ENCODE measurements at regions not wholly inside any gene's neighbourhood (a gene's known extent, or its start where the extent isn't known, plus 50 kb on each side); places are given as distances from the start of the nearest gene placed in this dataset.

DNA sequence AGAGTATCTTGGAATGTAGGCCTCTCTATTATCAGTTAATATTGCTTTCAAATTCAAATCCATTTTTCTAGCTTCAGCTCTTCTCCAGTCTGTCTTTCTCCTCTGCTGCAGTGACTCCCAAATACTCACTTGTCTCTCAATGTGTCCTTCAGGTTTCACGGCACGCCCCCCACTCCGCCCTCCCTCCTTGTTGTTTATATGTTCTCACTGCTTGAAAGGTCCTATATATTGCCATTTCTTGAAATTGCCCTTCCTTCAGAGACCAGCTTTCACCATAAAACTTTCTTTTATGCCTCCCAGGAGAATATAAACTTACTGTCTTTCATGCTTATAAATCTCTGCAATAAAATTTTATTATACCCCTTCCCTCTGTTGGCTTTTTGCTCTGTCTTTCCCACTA lies 668.2 kb downstream of the CCSER2 start:
- no peak for DNase-seq (ENCODE audit: low read depth)

GRCh38 chr10:84997870-84998269 lies 669.5 kb downstream of the CCSER2 start:
- no peak for DNase-seq (ENCODE audit: low read depth)

DNA sequence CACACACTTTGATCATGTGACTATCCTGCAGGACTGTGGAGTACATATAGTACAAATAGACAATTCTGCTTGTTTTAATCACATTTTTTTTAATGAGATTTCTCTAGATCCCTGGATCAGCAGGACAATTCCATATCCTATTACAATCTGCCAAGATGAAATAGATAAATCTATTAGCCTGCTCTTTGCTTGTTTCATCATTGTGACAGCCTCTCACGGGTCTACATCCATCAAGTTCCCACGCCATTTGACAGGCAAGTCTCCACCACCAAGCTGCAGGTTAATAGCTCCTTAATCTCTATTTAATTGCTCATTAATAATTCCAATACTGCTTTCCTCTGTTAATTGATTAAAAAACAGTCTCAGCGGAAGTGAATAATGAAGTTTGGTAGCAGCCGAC lies 671.5 kb downstream of the CCSER2 start:
- DNase-seq (ENCODE audit: low read depth), result no peak

DNA sequence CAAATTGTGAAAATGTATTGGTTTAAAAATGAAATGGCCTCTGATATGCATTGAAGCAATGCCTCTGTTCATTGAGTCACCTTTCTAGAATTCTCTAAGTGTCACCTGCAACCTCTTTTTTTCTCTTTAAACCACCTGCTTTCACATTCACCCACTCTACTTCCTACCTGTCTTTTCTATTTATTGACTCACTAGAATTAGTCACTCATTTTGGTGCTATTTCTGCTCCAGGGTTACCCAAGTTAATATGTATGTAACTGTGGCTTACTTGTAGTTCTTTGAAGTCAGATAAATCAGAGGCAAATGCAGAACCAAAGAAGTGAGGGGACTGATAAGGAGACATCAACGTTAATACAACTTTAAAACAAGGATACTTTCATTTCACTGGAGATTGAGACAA lies 674.7 kb downstream of the CCSER2 start:
- no peak for DNase-seq (ENCODE audit: low read depth)

DNA sequence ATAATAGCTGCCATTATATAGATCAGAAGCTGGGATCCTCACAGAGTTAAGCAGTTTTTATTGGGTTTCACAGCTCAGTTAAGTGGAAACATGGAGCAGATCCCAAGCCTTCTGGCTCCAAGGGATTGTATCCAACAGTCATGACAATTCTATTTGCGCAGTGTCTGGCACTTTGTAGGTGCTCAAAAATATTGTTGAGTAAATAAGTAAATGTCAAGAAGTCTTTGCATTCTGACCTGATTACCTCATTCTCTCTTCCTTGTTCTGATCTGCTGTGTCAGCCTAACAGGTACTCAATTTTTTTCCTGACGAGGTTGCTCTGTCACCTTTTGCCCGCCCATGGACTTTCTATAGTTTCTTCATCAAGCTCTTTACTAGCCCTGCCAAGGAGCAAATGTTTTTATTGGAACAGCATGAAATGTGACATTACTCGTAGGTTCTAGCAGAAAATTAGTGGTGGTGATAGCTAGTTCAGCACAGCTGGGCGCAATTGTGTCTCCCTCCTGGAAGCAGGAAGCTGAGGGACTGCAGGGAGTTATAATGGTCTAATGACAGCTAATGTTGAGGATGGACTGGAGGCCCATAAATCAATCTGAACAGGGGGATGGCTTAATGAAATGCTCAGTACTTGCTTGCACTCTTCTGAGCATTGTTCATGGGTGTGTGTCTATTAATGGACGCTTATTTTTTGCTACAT lies 680.2 kb downstream of the CCSER2 start:
- no peak for DNase-seq (ENCODE audit: low read depth)

- no peak for DNase-seq (ENCODE audit: low read depth)
Observed at GRCh38 chr10:85012305-85012704, 683.9 kb downstream of the CCSER2 start.

DNA sequence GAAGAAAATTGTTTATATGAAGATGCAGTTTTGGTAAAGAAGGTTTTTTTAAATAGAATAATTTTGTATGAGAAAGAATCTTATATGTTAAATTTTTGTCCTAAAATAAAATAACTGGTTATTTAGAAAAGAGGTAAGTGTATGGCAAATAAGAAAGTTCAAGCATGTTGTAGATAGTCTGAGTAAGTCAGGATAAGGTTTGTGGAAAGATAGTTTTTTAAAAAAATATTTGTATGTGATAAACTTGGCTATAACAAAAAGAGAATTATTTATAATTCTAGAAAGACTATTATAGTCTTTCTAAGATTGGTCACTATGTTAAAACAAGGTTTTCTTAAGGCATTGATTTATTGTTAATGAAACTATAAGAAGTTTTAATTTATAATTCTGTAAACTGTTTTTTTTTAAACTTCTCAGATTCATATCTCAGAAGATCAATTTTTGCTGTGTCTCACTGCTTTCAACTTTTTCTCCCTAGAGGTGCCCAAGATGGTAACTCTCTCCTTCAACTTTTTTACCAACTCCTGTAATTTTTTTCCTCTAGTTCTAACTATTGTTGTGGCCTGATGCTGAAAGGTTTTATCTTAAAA lies 698.6 kb downstream of the CCSER2 start:
- DNase-seq (ENCODE audit: low read depth), result no peak

DNA sequence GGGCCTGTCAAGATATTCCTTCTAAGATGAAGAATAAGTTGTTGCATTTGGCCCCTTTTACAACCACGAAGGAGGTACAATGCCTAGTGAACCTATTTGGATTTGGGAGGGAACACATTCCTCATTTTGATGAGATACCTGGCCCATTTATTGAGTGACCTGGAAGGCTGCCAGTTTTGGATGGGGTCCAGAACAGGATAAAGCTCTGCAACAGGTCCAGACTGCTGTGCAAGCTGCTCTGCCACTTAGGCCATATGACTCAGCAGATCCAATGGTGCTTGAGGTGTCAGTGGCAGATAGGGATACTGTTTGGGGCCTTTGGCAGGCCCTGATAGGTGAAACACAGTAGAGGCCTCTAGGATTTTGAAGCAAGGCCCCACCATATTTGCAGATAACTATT lies 704.6 kb downstream of the CCSER2 start:
- DNase-seq (ENCODE audit: low read depth), result no peak

DNA sequence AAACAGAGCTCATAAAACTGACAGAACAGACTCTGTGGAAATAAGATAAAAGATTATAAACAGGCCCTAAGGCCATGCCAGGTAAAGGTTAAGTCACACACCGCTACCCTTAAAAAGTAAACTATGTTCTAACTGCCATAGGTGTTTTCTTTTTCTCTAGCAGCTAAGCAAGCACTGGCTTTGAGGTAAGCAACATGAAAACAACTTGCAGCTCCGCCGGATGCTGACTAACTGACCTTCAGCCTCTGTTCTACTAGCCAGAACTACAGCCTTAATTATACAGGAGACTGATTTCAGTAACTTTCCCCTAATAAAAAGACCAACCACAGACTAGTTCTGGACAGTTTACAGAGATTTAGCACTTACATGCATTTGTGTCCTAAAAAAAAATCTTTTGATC lies 708.3 kb downstream of the CCSER2 start:
- no peak for DNase-seq (ENCODE audit: low read depth)

DNA sequence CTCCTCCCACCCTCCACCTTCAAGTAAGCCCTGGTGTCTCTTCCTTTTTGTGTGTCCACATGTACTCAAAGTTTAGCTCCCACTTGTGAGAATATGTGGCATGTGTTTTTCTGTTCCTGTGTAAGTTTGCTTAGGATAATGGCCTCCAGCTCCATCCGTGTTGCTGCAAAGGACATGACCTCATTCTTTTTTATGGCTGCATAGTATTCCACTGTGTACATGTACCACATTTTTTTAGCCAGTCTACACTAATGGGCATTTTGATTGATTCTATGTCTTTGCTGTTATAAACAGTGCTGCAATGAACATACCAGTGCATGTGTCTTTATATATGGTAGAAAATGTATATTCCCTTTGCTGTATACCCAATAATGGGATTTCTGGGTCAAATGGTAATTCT lies 710.9 kb downstream of the CCSER2 start:
- DNase-seq (ENCODE audit: low read depth), result no peak

DNA sequence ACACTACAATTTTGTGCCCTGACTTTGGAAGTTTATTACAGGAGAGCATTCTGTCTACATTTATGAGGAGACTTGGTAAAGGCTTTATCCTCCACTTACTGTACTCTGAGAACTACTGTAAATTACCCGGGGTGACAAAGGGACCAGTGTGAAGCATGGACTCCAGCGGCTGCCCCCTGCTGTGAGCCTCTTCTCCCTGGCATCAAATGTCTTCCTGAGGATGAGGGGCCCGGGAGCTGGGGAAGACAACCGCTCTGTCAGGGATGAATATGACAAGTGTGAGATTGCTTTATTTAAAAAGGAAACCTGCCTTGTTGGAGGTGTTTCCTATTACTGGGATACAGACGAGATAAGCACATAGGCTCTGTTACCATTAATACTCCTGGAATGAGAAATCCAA lies 714.8 kb downstream of the CCSER2 start:
- DNase-seq (ENCODE audit: low read depth), result no peak

- DNase-seq (ENCODE audit: low read depth), result no peak
Observed at GRCh38 chr10:85045046-85045445, 716.7 kb downstream of the CCSER2 start.

- DNase-seq (ENCODE audit: low read depth), result no peak
Observed at GRCh38 chr10:85047170-85047834, 718.9 kb downstream of the CCSER2 start.

- DNase-seq (ENCODE audit: low read depth), result no peak
Observed at GRCh38 chr10:85047979-85048378, 719.6 kb downstream of the CCSER2 start.

GRCh38 chr10:85048644-85049043 lies 720.3 kb downstream of the CCSER2 start:
- no peak for DNase-seq (ENCODE audit: low read depth)

GRCh38 chr10:85060944-85061343 lies 732.6 kb downstream of the CCSER2 start:
- DNase-seq (ENCODE audit: low read depth), result no peak

- DNase-seq (ENCODE audit: low read depth), result no peak
Observed at GRCh38 chr10:85061401-85061800, 733.0 kb downstream of the CCSER2 start.

DNA sequence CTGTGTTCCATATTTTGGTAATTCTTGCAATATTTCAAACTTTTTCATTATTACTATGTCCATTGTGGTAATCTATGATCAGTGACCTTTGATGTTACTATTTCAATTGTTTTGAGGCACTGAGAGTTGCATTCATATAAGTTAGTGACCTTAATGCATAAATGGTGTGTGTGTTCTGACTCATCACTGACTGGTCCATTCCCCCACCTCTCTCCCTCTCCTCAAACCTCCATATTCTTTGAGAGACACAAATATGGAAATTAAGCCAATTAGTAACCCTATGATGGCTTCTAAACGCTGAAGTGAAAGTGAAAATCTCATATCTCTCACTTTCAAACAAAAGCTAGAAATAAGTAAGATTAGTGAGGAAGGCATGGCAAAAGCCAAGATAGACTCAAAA lies 739.6 kb downstream of the CCSER2 start:
- DNase-seq (ENCODE audit: low read depth), result no peak

GRCh38 chr10:85080934-85081333 lies 752.5 kb downstream of the CCSER2 start:
- DNase-seq (ENCODE audit: low read depth), result no peak

DNA sequence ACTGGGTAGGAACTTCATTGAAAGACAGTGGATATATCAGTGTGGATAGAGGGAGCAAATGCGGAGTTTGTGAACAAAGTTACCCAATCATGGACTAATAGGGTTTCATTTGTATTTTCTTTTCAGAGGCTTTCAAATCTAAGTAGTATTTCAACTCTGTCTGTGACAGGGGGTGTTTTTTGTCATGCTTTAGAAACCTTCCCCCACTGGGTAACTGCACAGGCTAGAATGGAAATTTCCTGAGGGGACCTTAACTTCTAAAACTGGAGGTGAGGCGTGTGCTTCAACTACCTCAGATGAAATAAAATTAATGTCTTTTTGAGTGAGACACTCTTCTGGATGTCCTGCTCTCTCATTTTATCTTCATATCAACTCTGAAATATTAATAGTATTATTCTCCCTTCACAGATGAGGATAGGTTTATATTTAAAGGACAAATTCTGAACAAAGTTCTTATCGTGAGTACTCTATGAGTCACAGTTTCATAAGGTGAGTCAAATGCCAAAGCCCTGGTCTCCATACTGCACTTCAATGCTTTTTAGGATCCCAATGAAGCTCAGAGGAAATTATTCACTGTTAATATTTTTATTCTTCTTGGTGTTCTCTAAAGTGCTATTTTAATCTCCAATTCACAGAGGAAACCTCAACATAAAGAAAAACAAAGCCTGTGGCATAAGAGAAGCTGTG lies 770.6 kb downstream of the CCSER2 start:
- no peak for DNase-seq (ENCODE audit: low read depth)

GRCh38 chr10:85100495-85100894 lies 772.1 kb downstream of the CCSER2 start:
- DNase-seq (ENCODE audit: low read depth), result no peak

- DNase-seq (ENCODE audit: low read depth), result no peak
Observed at GRCh38 chr10:85105614-85106255, 777.3 kb downstream of the CCSER2 start.

Data from myocyte (in vitro differentiated cells).